ENCODE measurements at regions not wholly inside any gene's neighbourhood (a gene's known extent, or its start where the extent isn't known, plus 50 kb on each side); places are given as distances from the start of the nearest gene placed in this dataset.

- TF ChIP-seq, protein P1, sequence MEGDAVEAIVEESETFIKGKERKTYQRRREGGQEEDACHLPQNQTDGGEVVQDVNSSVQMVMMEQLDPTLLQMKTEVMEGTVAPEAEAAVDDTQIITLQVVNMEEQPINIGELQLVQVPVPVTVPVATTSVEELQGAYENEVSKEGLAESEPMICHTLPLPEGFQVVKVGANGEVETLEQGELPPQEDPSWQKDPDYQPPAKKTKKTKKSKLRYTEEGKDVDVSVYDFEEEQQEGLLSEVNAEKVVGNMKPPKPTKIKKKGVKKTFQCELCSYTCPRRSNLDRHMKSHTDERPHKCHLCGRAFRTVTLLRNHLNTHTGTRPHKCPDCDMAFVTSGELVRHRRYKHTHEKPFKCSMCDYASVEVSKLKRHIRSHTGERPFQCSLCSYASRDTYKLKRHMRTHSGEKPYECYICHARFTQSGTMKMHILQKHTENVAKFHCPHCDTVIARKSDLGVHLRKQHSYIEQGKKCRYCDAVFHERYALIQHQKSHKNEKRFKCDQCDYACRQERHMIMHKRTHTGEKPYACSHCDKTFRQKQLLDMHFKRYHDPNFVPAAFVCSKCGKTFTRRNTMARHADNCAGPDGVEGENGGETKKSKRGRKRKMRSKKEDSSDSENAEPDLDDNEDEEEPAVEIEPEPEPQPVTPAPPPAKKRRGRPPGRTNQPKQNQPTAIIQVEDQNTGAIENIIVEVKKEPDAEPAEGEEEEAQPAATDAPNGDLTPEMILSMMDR (IDR thresholded peaks at IDR 0.05; ENCODE audit: insufficient read depth, low read depth, low read length) = no peak
- no peak for TF ChIP-seq EZH2 (IDR thresholded peaks at IDR 0.05; ENCODE audit: insufficient read depth, low read length)
Observed at GRCh38 chr3:127467391-127467790, 123.1 kb downstream of the TPRA1 start.
